T-helper 17 cell (primary cell): ENCODE measurements at regions not wholly inside any gene's neighbourhood (a gene's known extent, or its start where the extent isn't known, plus 50 kb on each side); places are given as distances from the start of the nearest gene placed in this dataset.
"Not testable (repeated sequence)": the region's sequence is repeated elsewhere in the genome, so short reads cannot be mapped to it uniquely, and the experiment has no call there.

ENCODE experiments used
- ATAC-seq: fragments of 150-1000 bp; cut with Tn5 transposase; 2 replicates; pipeline ENCODE4 v1.10.0; 2021; ENCODE audit warnings: mild to moderate bottlenecking, moderate library complexity
- DNase-seq, 3 donors: peaks; one replicate each; pipeline versions ENCODE4 v3.0.0 to v3.0.0-alpha.2; 2020 to 2021
- H3K9me3 ChIP-seq: one replicate; pipeline ENCODE4 v1.7.0; 2013; ENCODE audit warnings: low read length, mild to moderate bottlenecking; ENCODE audit not compliant: control insufficient read depth, poor library complexity, severe bottlenecking
- H3K27ac Mint-ChIP-seq: one replicate; pipeline ENCODE4 v1.8.0; 2022; ENCODE audit warnings: mild to moderate bottlenecking, moderate library complexity, mixed read lengths
- H3K27me3 Mint-ChIP-seq: one replicate; pipeline ENCODE4 v1.8.0; 2022; ENCODE audit warnings: mixed read lengths
- H3K36me3 Mint-ChIP-seq: one replicate; pipeline ENCODE4 v1.8.0; 2022; ENCODE audit warnings: low read depth, mixed read lengths
- H3K4me1 Mint-ChIP-seq: one replicate; pipeline ENCODE4 v1.8.0; 2022; ENCODE audit warnings: mild to moderate bottlenecking, mixed read lengths
- H3K4me3 Mint-ChIP-seq: one replicate; pipeline ENCODE4 v1.8.0; 2022; ENCODE audit warnings: mild to moderate bottlenecking, moderate library complexity, mixed read lengths

- Mint-ChIP-seq H3K36me3 (peaks cover 3% of the 10 kb centered on the region), H3K4me1 (peaks cover 2% of the 10 kb centered on the region), H3K27me3 (peaks cover 34% of the 10 kb centered on the region), H3K27ac (no peak overlapping the region), H3K4me3 (no peak overlapping the region)
- ATAC-seq: no peak
- no peak for DNase-seq
- no peaks in the 10 kb centered on the region for H3K9me3 ChIP-seq
These were observed 148.4 kb upstream of the ATP11B start for GRCh38 chr3:182644790-182645433.

DNA sequence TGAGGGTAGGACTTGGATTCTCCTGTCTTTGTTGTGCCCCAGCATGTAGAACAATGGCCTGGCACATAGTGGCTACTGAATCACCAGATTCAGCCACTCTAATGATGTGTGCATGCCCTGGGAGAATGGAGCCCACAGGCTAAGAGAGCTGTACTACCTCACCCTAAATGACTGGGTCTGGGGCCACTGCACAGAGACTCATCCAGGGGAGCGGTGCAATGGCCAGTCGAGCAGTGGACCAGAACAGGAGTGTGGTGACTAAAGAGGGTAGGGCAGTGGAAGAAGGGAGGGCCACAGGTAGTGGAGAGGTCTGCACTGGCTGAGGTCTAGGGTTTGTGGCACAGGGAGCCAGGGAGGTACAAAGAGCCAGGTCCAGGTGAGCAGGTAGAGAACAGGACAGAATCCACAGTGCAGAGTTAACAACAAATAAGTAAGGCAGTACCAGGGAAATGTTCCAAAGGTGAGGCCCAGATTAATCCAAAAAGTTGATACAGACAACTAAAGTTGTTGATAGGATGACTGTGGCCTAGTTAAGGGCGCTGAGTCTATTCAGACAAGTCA is 142.7 kb upstream of the ATP11B start:
- Mint-ChIP-seq H3K36me3 (peaks cover 3% of the 10 kb centered on the region), H3K4me3 (no peak overlapping the region), H3K4me1 (no peaks in the 10 kb centered on the region), H3K27me3 (peaks cover 24% of the 10 kb centered on the region), H3K27ac (no peak overlapping the region)
- ATAC-seq (no peak), DNase-seq (no peak)
- H3K9me3 ChIP-seq: no peaks in the 10 kb centered on the region

DNA sequence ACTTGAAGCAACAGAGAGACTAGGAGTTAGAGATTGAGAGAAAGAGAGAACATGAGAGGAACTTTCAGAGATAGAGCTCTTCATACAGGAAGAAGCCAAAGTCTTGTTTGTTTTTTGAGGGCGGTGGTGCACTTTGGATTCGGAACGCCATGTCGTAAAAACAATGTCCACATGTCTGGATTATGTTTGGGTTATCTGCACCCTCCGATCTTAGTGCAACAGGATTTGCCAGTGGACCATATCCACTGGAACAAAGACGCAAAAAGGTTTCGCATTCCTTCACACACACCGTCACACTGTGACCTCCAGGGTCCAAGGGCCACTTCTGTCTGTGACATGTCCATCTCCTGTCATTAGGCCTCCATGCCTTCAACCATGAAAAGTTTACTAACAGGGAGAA is 141.8 kb upstream of the ATP11B start:
- ATAC-seq: no peak
- DNase-seq: no peak
- no peaks in the 10 kb centered on the region for H3K9me3 ChIP-seq
- Mint-ChIP-seq H3K27me3 (peaks cover 18% of the 10 kb centered on the region), H3K4me1 (no peaks in the 10 kb centered on the region), H3K36me3 (peaks cover 3% of the 10 kb centered on the region), H3K27ac (no peak overlapping the region), H3K4me3 (no peak overlapping the region)

DNA sequence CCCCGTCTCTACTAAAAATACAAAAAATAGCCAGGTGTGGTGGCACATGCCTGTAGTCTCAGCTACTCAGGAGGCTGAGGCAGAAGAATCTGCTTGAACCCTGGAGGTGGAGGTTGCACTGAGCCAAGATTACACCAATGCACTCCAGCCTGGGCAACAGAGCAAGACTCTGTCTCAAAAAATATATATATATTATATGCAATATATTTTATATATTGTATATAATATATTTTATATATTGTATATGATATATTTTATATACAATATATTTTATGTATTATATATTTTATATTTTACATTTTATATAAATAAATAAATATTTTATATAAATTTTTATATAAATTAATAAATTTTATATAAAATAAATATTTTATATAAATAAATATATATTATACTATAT is 140.2 kb upstream of the ATP11B start:
- H3K27ac Mint-ChIP-seq, H3K9me3 ChIP-seq, H3K36me3 Mint-ChIP-seq, DNase-seq, ATAC-seq, H3K4me1 Mint-ChIP-seq, H3K4me3 Mint-ChIP-seq: not testable (repeated sequence)
- H3K27me3 Mint-ChIP-seq: peaks cover 22% of the 10 kb centered on the region

DNA sequence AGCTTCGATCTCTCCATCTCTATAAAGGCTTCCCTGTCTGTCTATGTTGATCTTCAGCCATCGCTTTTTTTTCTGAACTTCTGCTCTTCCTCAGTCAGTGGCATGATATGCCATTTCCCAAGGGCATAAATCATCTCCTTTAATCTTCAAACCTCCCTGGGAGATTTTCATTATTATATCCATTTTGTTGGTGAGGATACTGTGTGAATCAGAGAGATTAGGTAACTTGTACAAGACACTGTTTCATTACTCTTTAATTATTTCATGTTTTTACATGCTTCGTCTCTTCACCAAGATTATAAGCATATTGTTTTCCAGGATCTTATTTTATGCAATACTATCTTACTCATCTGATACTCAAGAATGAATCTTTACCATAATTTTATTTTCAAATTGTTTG is 124.8 kb upstream of the ATP11B start:
- no peaks in the 10 kb centered on the region for H3K9me3 ChIP-seq
- Mint-ChIP-seq H3K4me1 (no peaks in the 10 kb centered on the region), H3K4me3 (no peak overlapping the region), H3K27me3 (peaks cover 45% of the 10 kb centered on the region), H3K36me3 (no peaks in the 10 kb centered on the region), H3K27ac (no peak overlapping the region)
- no peak for ATAC-seq
- no peak for DNase-seq

DNA sequence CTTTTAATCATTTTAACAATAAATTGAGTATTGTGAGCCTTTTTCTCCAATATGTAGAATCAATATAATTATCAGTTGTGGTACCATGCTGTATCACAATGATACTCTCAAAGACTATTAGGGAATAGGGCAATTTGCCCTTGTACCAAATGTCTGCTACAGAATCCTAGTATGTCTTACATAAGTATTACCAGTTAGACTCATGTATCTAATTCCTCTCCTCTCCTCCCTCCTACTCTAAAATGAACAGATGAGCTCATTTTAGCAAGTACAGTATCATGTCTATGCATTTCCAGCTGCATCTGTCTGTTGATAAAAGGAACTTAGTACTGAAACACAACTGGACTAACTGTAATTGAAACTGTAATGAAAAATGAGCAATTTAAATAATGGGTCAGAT is 124.3 kb upstream of the ATP11B start:
- DNase-seq (no peak), ATAC-seq (no peak)
- Mint-ChIP-seq H3K27me3 (peaks cover 48% of the 10 kb centered on the region), H3K27ac (no peak overlapping the region), H3K4me3 (no peak overlapping the region), H3K4me1 (no peaks in the 10 kb centered on the region), H3K36me3 (no peaks in the 10 kb centered on the region)
- H3K9me3 ChIP-seq: no peaks in the 10 kb centered on the region

- Mint-ChIP-seq H3K36me3 (no peaks in the 10 kb centered on the region), H3K27me3 (peaks cover 48% of the 10 kb centered on the region), H3K27ac (no peak overlapping the region), H3K4me1 (no peaks in the 10 kb centered on the region), H3K4me3 (no peak overlapping the region)
- DNase-seq (no peak), ATAC-seq (no peak)
- no peaks in the 10 kb centered on the region for H3K9me3 ChIP-seq
These were observed 121.8 kb upstream of the ATP11B start for GRCh38 chr3:182671541-182671940.

DNA sequence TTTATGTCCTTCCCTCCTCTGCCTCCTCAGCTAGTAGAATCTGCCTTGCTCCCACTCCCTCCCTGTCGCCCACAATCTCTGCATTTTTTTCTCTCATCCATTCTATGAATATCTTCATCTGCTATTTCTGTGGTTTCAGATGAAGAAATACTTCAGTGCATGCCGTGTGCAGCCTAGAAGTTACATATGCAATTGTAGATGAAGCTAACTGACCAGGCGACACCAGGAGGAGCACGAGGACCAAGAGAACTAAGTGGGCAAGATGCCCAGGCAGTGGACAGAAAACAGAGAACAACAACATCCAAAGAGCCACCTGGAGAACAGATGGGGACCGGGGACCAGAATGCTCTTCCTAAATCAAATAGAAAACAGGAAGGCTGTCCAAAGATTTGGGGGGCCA is 121.4 kb upstream of the ATP11B start:
- no peaks in the 10 kb centered on the region for H3K9me3 ChIP-seq
- no peak overlapping the region for H3K27ac Mint-ChIP-seq
- H3K27me3 Mint-ChIP-seq: peaks cover 48% of the 10 kb centered on the region
- H3K4me3 Mint-ChIP-seq: no peak overlapping the region
- no peaks in the 10 kb centered on the region for H3K4me1 Mint-ChIP-seq
- DNase-seq (no peak), ATAC-seq (no peak)
- H3K36me3 Mint-ChIP-seq: no peaks in the 10 kb centered on the region

DNA sequence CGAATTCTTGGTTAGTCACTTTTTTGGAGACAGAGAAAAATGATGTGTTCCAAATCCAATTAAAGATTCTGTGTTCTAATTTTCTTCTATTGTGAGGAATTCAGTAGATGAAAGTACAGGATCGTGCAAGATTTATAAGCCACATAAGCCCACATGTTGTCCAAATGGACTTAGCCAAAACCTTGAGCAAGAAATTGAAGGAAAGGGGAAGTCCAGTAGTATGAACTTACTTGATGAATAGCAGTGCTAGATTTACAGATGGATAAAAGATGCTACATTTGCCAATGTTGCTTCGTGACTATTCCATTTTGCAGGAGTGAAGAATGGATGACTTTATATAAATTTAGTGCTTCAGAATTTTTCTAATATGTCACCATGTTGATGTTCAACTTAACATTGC is 120.0 kb upstream of the ATP11B start:
- ATAC-seq: no peak
- no peak overlapping the region for H3K4me3 Mint-ChIP-seq
- no peaks in the 10 kb centered on the region for H3K36me3 Mint-ChIP-seq
- no peak overlapping the region for H3K27ac Mint-ChIP-seq
- peaks cover 47% of the 10 kb centered on the region for H3K27me3 Mint-ChIP-seq
- no peak for DNase-seq
- H3K4me1 Mint-ChIP-seq: no peaks in the 10 kb centered on the region
- H3K9me3 ChIP-seq: no peaks in the 10 kb centered on the region

DNA sequence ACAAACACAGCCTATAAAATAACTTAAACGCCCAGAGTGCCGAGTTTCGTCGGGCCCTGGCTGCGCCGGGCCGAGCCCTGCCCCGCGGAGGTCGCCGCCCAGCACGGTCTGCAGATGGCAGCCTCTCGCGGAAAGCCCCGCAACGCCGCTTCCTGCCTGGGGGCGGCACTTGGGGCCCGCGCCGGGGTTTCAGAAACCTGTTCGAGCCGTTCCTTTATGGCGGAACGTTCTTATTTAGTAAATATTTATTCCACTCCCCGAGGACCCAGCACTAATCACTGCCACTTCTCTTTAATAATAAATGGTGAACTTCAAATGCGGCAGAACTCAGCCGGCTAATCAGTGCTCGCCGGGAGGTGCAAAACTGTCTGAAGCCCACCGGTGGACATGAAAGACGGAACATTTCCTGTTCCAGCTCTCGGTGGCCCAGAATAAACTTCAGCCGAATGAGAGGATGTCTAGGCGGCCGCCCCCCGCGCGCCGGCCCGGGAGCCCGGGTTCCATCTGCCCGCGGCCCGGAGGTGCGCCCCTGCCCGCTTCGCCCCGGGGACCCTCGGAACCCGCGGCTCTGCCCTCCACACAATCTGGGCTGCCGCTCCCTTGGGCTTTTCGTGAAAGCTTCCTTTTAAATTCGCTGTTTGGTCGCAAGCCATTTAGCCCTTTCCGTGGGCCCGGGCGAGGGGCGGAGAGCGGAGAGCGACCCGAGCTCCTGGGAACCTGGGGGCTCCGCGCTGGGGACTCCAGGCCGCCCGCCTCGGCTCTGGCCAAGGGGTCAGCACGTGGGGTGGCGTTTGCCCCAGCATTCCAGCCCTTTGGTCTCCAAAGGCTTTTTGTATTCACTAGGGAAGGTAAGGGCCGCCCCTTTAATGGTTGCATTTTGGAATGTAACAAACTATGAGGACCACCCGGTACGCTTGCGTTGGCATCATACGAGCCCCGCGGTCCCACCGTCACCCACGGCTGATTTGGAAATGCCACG is 110.8 kb upstream of the ATP11B start:
- no peak overlapping the region for H3K27ac Mint-ChIP-seq
- H3K9me3 ChIP-seq: no peaks in the 10 kb centered on the region
- DNase-seq: peak; percentile 26 to 37 (median 34)
- peaks cover 57% of the 10 kb centered on the region for H3K27me3 Mint-ChIP-seq
- peaks cover 2% of the 10 kb centered on the region for H3K36me3 Mint-ChIP-seq
- peak; percentile 88 for ATAC-seq
- peaks cover 11% of the 10 kb centered on the region for H3K4me1 Mint-ChIP-seq
- H3K4me3 Mint-ChIP-seq: peak overlapping the region; percentile 88

DNA sequence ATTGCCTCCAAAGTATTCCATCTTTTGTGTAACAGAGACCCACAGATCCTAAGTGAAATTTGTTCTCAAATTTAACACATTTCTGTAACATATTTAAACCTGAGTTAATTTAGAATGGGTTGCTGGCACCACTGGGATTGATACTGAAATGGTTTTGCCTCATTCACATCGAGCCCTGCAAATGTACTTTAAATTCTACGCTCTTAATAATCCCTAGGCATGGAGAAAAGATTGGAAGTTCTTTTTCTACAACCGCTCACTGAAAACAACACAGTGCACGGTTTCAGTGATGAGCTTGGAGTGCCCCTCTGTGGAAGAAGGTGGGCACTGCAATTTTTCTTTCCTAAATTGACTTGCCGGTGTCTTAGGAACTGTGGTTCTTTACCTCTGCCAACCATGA is 109.9 kb upstream of the ATP11B start:
- ATAC-seq (peak; percentile 80), DNase-seq (peak in 2 of 3 donors; percentile 19 to 39)
- Mint-ChIP-seq H3K36me3 (peaks cover 2% of the 10 kb centered on the region), H3K27me3 (peaks cover 63% of the 10 kb centered on the region), H3K27ac (no peak overlapping the region), H3K4me3 (peak overlapping the region; percentile 88), H3K4me1 (peaks cover 11% of the 10 kb centered on the region)
- H3K9me3 ChIP-seq: no peaks in the 10 kb centered on the region

DNA sequence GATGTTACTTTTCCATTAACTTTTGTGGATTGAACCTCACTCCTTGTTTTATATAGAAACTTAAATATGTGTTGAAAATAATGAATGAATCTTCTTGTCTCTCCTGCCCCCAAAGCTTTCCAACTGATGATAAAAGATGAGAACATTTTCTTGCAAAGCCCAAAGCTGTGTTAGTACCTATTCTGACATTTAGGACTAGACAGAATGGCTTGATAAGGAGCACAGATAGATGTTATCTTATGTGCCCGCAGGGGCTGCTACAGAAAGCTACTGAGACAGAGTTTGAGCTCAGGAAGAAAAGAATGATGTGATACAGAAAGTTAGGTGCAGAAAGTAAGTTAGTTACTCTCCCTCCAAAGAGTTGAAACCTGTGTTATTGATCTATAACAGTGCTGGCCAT is 109.4 kb upstream of the ATP11B start:
- no peak for ATAC-seq
- H3K4me3 Mint-ChIP-seq: no peak overlapping the region
- H3K36me3 Mint-ChIP-seq: peaks cover 2% of the 10 kb centered on the region
- no peak for DNase-seq
- H3K4me1 Mint-ChIP-seq: peaks cover 11% of the 10 kb centered on the region
- peaks cover 63% of the 10 kb centered on the region for H3K27me3 Mint-ChIP-seq
- no peaks in the 10 kb centered on the region for H3K9me3 ChIP-seq
- no peak overlapping the region for H3K27ac Mint-ChIP-seq

GRCh38 chr3:182686033-182686886 is 107.0 kb upstream of the ATP11B start:
- DNase-seq: no peak
- H3K9me3 ChIP-seq: no peaks in the 10 kb centered on the region
- no peak for ATAC-seq
- no peaks in the 10 kb centered on the region for H3K36me3 Mint-ChIP-seq
- H3K27me3 Mint-ChIP-seq: peaks cover 61% of the 10 kb centered on the region
- H3K4me1 Mint-ChIP-seq: peaks cover 11% of the 10 kb centered on the region
- no peak overlapping the region for H3K4me3 Mint-ChIP-seq
- no peak overlapping the region for H3K27ac Mint-ChIP-seq
